GM12864 (cell line): ENCODE measurements at regions not wholly inside any gene's neighbourhood (a gene's known extent, or its start where the extent isn't known, plus 50 kb on each side); places are given as distances from the start of the nearest gene placed in this dataset.
"Not testable (repeated sequence)": the region's sequence is repeated elsewhere in the genome, so short reads cannot be mapped to it uniquely, and the experiment has no call there.

Experiments used
- DNase-seq: peaks from one replicate; pipeline ENCODE4 v3.0.0-alpha.2; 2011; ENCODE audit warnings: low read depth
- H3K4me3 ChIP-seq: 2 replicates; pipeline ENCODE4 v1.5.1; 2011; ENCODE audit warnings: mild to moderate bottlenecking, low read depth, low read length, control low read depth
- CTCF ChIP-seq: IDR thresholded peaks from 2 replicates; pipeline ENCODE4 v1.5.1; 2011; ENCODE audit warnings: low read depth, mild to moderate bottlenecking, moderate library complexity, low read length, control low read depth, inconsistent platforms; ENCODE audit errors: missing control alignments

- TF ChIP-seq CTCF = no peak
- no peak for DNase-seq
- no peak overlapping the region for H3K4me3 ChIP-seq
Measured at GRCh38 chr5:155147222-155147621, 133.7 kb downstream of the KIF4B start.

- no peak for DNase-seq
- TF ChIP-seq CTCF = no peak
- H3K4me3 ChIP-seq = no peak overlapping the region
Measured at GRCh38 chr5:155148694-155149093, 135.1 kb downstream of the KIF4B start.

- no peak overlapping the region for H3K4me3 ChIP-seq
- no peak for TF ChIP-seq CTCF
- no peak for DNase-seq
Measured at GRCh38 chr5:155150012-155150411, 136.5 kb downstream of the KIF4B start.

- no peak for DNase-seq
- no peak for TF ChIP-seq CTCF
- H3K4me3 ChIP-seq = no peak overlapping the region
Measured at GRCh38 chr5:155154973-155155372, 141.4 kb downstream of the KIF4B start.

GRCh38 chr5:155163084-155163483, 149.5 kb downstream of the KIF4B start:
- H3K4me3 ChIP-seq, DNase-seq: not testable (repeated sequence)

GRCh38 chr5:155167736-155168135, 154.2 kb downstream of the KIF4B start:
- no peak for TF ChIP-seq CTCF
- DNase-seq = no peak
- H3K4me3 ChIP-seq = no peak overlapping the region

- no peak for TF ChIP-seq CTCF
- DNase-seq = no peak
- H3K4me3 ChIP-seq = no peak overlapping the region
Measured at GRCh38 chr5:155181542-155181941, 168.0 kb downstream of the KIF4B start.

- H3K4me3 ChIP-seq = no peak overlapping the region
- no peak for TF ChIP-seq CTCF
- no peak for DNase-seq
Measured at GRCh38 chr5:155189476-155189875, 175.9 kb downstream of the KIF4B start.
